SW 1271 (cell line): ENCODE measurements at regions not wholly inside any gene's neighbourhood (a gene's known extent, or its start where the extent isn't known, plus 50 kb on each side); places are given as distances from the start of the nearest gene placed in this dataset.

Experiments used
- DNase-seq, 2 experiments: peaks; one replicate each; lab custom pipeline; 2025; lab: John Stamatoyannopoulos, UW

DNA sequence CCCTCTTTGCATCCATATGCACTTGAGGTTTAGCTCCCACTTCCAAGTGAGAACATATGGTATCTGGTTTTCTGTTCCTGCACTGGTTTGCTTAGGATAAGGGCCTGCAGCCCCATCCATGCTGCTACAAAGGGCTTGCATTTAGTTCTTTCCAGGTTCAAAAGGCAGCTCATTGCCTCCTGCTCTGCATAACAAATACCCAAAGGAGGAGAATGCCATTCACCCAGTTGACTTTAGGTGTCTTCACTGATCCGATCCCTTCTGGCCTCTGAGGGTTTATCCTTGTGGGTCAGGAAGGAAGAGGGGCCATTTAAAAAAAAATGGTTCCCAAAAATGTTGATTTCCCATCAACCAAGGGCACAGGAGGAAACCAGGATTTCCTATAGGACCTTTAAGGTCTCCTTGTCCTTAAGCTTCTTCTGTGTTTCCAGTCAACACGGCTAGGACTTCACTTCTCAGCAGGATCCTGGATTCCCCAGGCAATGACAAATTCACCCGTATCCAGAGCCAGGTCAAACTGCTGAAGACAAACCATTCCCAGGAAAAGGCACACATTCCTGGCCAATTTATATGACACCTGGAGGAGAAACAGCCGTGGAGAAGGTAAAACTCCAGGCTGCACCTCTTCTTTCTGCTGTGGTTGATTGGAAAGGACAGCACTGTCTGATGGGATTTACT is 447.7 kb upstream of the CDH4 start:
- DNase-seq, result no peak

DNA sequence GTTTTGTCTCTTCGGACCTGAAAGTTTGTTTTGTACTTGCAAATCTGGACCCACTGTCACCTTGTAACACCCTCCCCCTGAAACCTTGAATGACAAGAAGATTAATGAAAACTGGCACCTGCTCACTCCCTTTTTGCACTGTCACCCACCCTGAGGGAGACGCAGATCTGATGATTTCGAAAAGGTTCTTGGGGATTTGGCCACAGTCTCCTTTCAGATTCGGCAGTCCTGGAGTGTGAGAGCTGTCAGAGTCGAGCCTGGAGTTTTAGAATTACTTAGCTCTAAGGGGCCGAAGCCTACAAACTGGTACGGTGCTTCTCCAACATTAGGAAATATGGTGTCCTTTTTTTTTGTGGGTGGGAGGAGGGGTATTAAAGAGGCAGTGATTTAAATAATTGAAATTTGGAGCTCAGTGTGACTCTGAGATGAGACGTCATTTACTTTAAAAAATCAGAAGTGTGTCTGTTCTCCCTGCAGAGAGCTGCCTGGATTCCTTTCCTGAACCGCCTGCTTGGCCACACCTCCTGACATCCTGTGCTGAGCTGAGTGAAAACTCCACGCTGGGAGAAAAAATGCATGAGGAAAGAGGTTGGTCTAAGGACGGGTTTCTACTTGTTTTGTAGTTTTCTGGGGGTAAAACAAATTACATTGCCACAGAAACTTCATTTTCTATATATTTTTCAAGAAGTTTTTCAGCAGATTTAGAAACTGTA is 447.0 kb upstream of the CDH4 start:
- DNase-seq, result no peak

DNA sequence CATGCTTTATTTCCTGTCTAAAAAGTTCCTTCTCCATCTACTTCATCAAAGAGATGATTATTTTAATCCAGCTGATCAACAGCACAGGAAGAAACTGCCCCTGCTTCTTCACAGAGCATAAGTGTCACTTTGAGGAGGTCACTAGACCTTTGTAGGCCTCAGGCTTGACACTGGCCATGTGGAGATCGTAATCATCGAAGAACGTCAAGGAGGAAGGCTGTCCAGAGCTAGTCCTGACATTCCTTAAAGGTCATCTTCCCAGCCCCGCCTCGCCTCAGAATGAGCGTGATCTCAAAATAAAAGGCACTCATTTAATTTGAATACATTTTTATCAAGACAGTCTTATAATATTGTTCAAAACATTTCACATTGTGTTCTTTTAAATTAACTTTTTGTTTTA is 445.7 kb upstream of the CDH4 start:
- no peak for DNase-seq

DNA sequence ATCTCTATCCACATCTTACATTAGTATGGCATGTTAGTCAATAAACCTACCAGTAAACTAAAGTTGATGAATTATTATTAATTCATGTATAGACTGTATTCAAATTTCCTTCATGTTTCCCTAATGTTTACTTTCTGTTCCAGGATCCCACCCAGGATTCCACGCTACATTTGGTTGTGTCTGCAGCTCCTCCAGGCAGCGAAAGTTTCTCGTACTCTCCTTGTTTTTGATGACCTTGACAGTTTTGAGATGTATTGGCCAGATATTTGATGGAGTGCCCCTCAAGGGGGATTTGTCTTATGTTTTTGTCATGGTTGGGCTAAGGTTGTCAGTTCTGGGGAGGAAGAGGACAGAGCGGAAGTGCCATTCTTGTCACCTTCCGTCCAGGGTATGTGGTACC is 445.2 kb upstream of the CDH4 start:
- DNase-seq, result no peak

DNA sequence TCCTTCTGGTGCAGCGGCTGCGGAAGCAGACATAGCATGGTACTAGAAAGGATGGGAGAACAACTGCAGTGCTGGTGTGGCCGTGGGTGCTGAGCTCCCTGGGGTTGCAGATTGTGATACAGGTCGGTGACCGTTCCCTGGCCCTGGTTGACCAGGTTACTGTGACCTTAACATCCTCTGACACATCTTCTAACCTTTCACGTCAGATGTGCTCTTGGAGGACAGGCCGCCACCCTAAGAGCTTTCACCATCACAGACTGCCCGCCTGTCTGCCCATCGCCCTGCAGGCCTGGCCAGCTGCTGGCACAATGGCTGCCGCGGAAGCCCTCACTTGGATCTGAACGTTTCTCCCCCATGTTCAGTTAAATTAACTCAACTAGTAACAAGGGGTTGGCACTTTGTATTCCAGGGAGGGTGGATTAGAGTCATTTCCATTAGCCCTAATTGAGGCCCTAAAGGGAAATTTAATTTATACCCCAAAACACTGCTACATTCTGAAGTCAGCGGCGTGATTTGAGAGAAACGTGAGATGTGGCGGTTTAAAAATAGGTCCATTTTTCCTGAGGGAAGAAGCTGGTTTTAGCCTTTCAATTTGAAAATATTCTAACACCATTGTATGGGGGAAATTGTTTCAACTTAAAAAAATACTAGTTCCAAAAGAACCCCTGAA is 443.9 kb upstream of the CDH4 start:
- DNase-seq, result no peak

DNA sequence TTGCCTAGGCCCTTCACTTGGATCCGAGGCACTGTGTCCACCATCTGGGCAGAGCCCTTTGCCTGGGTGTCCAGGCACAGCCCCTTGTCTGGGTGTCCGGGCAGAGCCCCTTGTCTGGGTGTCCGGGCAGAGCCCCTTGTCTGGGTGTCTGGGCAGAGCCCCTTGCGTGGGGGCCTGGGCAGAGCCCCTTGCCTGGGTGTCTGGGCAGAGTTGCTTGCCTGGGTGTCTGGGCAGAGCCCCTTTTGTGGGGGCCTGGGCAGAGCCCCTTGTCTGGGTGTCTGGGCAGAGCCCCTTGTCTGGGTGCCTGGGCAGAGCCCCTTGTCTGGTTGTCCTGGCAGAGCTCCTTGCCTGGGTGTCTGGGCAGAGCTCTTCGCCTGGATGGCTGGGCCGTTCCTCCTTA is 443.4 kb upstream of the CDH4 start:
- no peak for DNase-seq

DNA sequence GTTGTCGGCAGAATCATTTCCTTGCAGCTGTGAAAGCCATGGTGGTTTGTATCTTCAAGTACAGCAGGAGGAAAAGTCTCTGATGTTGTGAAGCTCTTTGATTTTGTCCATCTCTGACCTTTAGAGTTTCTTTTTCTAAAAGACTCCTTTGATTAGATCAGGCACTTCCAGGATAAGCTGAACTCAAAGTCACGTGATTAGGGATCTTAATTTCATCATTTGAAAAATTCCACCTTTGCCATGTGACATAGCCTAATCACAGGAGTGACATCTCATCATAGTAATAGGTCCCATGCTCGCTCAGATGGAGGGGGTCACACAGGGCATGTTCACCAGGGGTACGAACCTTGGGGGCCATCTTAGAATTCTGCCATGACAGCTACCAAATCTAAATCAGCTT is 441.5 kb upstream of the CDH4 start:
- DNase-seq, result no peak

DNA sequence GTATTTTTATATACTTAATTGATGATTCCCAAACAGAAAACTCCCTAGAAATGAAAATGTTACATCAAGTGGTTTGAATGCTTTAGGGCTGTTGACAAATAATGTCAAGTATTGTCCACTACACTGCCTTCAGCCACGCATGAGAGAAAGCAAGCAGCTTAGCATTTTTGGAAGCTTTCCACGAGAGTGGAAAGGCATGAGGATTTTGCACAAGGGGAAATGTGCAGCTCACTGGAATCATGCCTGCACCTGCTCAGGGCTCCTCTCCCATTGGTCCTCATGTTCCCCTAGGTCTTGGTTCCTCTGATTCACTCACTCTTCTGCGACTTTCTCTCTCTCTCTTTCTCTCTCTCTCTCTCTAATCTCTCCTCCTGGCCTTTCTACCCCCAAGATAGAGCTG is 439.5 kb upstream of the CDH4 start:
- DNase-seq, result no peak

DNA sequence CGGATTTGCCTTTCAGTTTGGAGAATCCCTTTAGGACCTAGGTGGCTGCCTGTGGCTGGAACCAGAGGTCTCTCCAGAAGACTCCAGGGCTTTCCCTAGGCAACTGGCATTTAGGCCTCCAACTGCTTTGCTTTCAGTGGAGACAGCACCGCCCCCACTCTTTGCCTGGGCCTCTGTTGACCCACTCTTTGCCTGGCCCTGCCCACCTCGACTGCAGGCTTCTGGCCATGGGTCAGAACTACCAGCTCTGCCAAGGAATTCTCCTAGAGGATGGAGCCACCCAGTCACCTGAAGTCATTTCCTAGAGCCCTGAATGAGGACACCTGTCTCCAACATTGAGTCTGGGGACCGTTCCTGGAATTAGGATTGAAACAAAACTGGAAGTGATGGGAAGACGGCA is 439.0 kb upstream of the CDH4 start:
- DNase-seq, result no peak

DNA sequence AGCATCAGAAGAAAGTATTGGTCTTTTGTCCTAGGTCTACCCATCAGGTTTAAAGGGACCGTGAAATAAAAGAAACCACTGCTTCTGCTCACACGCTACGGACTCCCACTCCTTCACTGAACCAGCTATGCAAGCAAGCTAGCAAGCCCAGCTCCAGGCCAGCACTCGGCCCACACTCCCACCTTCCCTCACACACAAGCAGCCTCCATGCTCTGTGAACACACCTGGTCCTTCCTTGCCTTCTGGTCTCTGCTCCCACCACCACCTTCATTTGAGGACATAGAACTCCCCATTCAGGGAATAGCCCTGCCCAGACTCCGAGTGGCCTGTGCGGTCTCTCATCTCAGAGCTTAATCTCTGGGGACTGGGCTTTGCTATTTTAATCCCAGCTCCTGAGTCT is 436.4 kb upstream of the CDH4 start:
- DNase-seq, result no peak

DNA sequence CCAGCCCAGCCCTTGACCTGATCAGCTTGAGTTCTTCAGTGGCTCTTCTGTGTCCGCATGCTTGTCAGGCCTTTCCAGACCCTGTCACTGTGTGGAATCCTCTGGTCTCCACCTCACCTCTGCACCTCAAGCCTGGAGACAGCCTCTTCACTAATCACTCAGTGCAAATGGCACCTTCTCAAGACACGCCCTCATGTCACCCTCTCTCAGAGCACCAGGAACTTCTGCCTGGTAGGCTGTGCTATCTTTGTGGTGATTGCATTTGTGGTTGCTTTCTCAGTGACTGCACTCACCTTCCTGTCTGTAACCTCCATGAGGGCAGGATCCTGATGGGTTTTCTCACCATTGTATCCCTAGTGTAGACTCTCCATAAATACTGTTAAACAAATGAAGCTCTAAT is 435.2 kb upstream of the CDH4 start:
- DNase-seq, result no peak

DNA sequence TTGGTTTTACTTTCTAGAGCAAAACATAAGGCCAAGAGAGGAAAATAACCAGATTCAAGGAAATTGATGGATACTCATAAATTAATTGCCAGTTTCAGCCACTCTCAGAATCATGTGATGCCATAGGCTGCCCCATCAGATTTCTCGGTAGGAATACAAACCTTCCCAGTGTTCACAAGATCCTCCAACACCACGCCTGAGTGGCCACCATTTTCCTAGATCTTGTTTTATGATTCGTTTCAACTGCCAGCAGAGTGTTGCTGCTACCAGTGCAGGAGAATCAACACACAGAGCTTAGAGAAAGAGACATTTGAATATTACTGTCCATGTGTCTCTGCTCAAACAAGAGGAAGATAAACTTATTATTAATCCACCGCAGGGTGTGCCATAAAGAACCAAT is 434.2 kb upstream of the CDH4 start:
- DNase-seq, result no peak

DNA sequence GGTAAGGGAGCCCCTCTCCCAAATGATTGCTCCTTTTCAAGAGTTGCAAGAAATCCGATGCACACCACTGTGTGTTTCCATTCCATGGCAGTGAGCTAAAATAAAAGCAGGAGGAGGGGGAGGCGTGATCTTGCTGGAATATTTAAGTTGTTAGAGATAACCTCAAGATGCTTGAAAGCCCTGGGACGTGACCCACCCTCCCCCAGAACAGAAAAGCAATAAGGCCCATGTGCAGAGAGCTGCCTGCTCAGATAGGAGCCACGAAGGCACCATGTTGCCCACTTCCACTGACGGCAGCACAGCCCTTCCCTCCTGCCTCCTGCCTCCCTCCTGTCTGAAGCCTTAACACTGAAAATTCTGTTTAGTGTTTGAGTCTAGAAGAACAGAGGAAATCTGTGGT is 432.6 kb upstream of the CDH4 start:
- DNase-seq, result no peak

DNA sequence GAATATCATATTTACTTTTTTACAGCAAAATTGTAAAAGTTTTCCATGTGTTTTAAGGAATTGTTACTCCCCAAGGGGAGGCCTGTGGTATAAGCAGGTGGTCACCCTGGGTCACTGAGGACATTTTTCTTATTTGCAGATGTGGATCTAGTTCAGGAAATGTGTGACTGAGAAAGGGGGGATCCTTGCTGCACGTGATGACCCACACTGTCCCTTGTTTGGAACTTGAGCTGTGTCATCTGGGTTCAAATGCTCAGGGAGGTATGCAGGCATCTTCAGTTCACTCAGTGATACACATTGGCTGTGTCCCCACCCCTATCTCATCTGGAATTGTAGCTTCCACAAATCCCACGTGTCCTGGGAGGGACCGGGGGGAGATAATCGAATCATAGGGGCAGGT is 431.9 kb upstream of the CDH4 start:
- DNase-seq, result no peak

DNA sequence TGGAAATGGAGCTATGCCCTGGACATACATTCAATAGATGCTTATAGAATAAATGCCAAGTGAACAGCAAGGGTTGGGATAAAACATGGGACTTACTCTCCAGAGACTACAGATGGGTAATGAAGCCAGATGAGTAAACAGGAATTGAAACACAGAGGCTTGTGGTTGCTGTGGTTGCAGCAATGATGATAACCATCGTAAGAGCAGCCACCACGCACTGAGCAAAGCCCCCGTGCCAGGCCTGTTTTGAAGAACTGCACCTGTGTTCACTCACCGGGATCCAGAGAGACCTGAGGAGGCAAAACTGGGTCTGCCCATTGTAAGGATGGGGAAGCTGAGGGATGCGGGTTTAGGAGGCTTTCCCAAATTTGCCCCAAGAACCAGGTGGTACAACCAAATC is 431.1 kb upstream of the CDH4 start:
- DNase-seq, result no peak

DNA sequence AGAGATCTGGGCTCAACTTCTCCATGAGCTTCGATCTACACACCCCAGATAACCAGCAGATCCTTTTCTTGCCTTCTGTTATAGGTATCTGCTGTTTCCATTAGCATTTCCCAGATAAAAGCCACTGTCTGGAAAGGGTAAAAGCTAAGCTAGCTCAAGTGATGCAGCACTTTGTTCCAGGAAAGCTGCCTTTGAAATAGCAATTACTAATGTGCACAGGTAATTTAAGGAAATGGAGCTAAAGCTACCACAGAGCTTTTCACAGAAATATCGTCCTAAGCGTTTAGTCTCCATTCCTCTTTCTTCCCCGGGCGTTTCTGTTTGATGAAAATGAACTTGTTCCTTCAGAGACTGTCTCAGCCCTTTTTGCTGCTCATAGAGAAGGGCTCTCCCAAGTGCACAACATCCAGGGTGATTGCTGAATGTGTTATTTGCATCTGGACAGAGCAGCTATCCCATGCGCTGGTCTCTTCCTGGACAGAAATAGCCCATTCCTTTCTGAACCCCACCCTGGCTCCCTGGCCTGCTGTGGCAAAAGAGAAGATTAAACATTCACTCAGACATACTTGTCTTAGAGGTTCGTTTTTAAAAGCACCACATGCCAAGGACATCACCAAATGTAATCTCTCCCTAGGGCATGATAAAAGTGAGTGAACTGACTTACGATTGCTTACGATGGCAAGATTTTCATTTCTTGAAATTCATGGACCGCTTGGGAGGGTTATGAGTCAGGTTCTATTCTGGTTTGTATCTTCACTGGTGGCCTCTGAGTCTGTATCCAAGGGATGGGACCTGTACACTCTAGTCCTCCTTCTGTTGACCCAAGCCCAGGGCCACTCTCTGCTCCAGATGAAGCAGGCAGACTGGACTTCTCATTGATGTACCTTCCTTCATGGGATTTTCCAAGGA is 429.1 kb upstream of the CDH4 start:
- DNase-seq, result no peak

DNA sequence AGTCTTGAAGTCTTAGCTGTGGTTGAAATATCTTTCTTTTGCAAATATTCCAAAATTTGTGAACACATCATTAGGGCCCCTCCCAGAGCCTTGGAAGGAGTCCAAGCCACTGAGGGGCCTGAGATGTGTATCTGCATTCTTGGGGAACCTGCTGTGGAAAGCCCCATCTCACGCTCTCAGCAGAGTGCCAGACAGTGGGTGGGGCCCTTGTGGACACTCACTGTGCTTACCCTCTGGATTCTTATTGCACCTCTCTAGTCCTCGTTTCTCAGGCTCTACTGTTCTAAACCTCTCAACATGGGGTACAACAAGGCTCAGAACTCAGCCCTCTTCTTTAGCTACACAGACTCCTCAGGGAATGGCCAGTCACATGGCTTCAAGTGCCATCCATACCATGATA is 416.2 kb upstream of the CDH4 start:
- DNase-seq, result no peak

DNA sequence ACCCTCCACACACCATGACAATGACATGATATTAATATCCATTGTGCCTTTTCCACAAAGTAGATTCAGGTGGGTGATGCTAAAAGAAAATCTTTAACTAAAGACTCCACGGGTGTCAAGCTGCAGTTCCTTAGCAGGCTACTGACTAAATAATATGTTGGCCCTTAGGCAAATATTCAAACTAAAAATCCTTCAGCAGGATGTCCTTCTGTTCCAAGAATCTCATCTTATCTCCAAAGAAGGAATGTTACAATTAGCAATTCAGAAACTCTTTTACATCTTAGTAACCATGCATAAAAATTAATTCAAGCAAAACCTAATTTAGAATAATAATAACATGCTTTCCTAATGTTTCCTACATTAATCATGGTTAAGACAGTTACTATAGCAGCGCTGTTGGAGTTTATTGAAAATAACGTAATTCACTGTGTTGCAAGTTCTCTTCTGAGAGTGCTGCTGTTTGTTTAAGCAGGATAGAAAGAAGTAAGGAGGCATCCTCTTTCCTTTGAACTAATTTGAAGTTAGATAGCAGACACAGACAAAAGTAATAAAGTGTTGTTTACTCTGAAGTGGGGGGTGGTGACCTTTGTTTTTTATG is 414.8 kb upstream of the CDH4 start:
- DNase-seq, result no peak

DNA sequence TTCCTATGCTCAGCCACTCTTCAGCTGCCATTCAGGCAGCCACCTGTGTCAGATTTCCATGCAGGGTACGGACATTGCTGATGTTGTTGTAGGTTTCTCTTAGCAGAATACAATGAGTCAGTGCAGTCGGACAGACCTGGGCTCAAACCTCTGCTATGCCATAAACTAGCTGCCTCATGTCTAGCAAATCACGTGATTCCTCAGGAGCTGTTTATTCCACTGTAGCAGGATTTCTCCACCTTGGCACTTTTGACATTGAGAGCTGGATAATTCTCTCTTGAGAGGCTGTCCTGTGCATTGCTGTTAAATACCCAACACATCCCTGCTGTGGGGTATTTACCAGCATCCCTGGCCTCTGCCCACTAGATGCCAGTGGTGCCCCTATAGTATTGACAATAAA is 413.8 kb upstream of the CDH4 start:
- DNase-seq, result no peak

DNA sequence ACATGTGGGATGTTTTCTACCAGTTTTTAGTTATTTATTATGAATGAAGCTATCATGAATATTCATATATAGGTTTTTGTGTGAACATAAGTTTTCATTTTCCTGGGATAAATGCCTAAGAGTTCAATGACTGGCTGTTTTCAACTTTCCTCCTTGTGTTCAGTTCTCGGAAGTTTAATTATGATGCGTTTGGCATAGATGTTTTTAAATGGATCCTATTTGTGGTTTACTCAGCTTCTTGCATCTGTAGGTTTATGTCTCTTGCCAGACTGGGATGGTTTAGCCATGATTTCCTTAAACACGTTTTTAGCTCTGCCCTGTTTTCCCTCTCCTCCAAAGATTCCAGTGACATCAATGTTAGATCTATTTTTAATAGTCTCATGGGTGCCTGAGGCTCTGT is 411.1 kb upstream of the CDH4 start:
- no peak for DNase-seq

DNA sequence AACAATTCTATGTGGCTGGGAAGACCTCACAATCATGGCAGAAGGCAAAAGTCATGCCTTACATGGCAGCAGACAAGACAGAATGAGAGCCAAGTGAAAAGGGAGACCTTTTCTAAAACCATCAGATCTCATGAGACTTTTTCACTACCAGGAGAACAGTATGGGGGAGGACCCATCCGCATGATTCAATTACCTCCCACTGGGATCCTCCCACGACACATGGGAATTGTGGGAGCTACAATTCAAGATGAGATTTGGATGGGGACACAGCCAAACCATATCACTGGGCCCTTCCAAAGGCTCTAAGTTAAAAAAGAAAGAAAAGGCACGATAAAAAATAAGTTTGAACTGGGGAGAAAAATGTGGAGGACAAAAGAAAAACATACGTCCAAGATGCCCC is 406.9 kb upstream of the CDH4 start:
- no peak for DNase-seq
